Ammon's horn (tissue), 1 donor: ENCODE measurements at regions not wholly inside any gene's neighbourhood (a gene's known extent, or its start where the extent isn't known, plus 50 kb on each side); places are given as distances from the start of the nearest gene placed in this dataset.

Source experiments
- DNase-seq: peaks from one replicate; pipeline ENCODE4 v3.0.0-alpha.2; 2016; ENCODE audit warnings: low spot score

GRCh38 chr20:22504829-22505377 lies 79.5 kb downstream of the FOXA2 start:
- DNase-seq: no peak

GRCh38 chr20:22503577-22503976 lies 80.8 kb downstream of the FOXA2 start:
- DNase-seq: no peak

GRCh38 chr20:22502731-22503191 lies 81.6 kb downstream of the FOXA2 start:
- no peak for DNase-seq

- DNase-seq: no peak
These were observed 82.6 kb downstream of the FOXA2 start for GRCh38 chr20:22501566-22502344.

GRCh38 chr20:22501034-22501433 lies 83.3 kb downstream of the FOXA2 start:
- DNase-seq: no peak

GRCh38 chr20:22499515-22500166 lies 84.7 kb downstream of the FOXA2 start:
- DNase-seq: no peak

GRCh38 chr20:22496817-22497216 lies 87.6 kb downstream of the FOXA2 start:
- DNase-seq: no peak

- no peak for DNase-seq
These were observed 88.6 kb downstream of the FOXA2 start for GRCh38 chr20:22495789-22496188.

GRCh38 chr20:22495172-22495571 lies 89.2 kb downstream of the FOXA2 start:
- DNase-seq: no peak

GRCh38 chr20:22492497-22492896 lies 91.9 kb downstream of the FOXA2 start:
- no peak for DNase-seq

GRCh38 chr20:22491194-22491505 lies 93.2 kb downstream of the FOXA2 start:
- DNase-seq: no peak

- no peak for DNase-seq
These were observed 93.8 kb downstream of the FOXA2 start for GRCh38 chr20:22490287-22491193.

GRCh38 chr20:22489626-22490286 lies 94.6 kb downstream of the FOXA2 start:
- no peak for DNase-seq

- no peak for DNase-seq
These were observed 104.0 kb downstream of the FOXA2 start for GRCh38 chr20:22480336-22480735.

GRCh38 chr20:22475662-22476061 lies 108.7 kb downstream of the FOXA2 start:
- no peak for DNase-seq

GRCh38 chr20:22474224-22474623 lies 110.1 kb downstream of the FOXA2 start:
- no peak for DNase-seq

- no peak for DNase-seq
These were observed 111.1 kb downstream of the FOXA2 start for GRCh38 chr20:22473293-22473692.

GRCh38 chr20:22472447-22473100 lies 111.8 kb downstream of the FOXA2 start:
- no peak for DNase-seq

GRCh38 chr20:22471156-22471836 lies 113.1 kb downstream of the FOXA2 start:
- DNase-seq: no peak

- no peak for DNase-seq
These were observed 113.7 kb downstream of the FOXA2 start for GRCh38 chr20:22470620-22471026.
